Germinal center (tissue), 1 donor: ENCODE measurements at regions not wholly inside any gene's neighbourhood (a gene's known extent, or its start where the extent isn't known, plus 50 kb on each side); places are given as distances from the start of the nearest gene placed in this dataset.
A peak's percentile ranks its signal among the peaks of the same experiment; 100 is the strongest.

ENCODE experiments used
- DNase-seq: peaks from one replicate; pipeline ENCODE4 v3.0.0; 2012; ENCODE audit warnings: mixed read lengths, low spot score

DNA sequence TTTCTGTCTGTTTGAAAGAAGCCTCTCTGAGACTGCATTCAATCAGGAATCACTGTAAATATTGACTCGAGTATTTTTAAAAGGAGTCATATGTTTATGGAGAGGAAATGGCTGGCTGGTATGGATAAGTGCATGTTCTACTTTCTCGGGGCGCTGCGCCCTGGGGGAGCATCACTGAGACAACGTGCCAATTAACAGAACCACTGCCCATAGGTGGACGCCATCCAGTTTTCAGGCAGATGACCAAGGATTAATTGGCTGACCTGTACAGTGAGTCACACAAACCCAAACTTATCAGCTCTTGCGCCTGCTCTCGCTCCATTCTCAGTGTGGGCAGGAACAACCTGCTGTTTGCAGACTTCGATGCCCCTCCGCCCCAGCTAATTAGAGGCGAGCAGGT lies 571.2 kb downstream of the QKI start:
- no peak for DNase-seq

DNA sequence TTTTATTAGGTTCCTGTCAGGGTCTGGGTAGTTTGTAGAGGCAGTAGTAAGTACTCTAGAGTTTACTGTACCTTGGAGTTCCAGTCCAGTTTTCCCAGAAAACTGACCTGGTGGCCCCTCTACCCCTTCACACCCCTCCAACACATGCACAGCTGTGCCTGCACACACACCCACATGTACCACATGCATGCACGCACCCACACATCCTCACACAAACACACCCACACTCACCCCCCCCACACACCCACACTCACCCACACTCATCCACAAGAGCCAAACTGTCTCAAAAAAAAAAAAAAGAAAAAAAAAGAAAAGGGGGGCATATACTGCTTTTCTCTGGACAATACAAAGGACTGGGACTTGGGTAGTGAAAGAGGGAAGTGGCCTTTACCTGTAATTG lies 570.5 kb downstream of the QKI start:
- no peak for DNase-seq

DNA sequence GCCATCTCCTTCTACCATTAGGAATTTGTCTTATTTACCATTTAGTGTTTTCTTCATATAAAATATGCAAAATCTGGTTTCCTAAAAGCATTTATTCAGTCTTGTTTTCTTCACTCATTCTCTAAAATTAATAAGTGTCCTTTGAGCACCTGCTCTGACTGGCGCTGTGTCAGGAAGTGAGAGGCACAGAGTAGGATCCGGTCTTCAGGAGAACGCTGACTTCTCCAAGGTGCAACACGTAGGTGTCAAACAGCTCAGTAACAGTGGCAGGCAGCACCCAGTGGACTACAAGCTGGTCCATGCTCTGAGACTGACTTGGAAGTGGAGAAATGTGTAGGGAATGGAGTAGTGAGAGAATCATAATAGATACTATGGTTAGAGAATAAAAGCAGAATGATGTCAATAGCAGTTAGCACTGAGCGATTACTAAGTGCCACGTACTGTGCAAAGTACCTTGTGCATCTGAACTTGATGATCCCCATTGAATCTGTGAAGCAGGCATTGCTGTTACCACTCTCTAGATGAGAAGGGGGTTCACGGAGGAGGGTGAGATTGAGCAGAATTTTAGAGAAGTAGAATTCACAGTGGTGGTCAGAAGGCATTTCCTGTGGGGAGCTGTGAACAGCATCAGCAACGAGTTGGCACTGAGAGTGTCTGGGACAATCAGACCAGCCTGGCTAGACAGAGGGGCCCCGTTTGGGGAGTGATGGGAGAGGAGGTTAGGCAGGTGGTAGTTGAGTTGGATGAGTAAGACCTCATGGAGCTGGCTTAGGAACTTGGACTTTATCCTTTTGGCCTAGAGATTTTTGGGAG lies 569.8 kb downstream of the QKI start:
- no peak for DNase-seq

DNA sequence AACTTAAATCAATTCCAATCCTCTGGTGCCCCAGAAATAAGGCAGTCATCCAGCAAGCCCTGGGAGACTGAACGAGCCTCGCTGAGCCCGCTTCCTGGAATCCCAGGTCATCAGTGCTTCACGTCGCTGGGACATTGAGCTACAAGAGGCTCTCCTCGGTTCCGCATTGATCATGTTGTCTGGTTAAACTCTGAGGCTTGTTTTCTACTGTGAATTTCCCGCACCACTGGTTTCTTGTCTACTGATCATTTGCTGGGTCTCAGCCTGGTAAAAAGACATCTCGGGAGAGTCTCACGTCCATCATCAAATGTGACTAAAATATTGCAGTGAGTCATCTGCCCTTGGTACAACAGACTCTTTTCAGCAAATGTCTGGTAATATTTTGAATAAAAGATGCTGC lies 569.2 kb downstream of the QKI start:
- DNase-seq: no peak

DNA sequence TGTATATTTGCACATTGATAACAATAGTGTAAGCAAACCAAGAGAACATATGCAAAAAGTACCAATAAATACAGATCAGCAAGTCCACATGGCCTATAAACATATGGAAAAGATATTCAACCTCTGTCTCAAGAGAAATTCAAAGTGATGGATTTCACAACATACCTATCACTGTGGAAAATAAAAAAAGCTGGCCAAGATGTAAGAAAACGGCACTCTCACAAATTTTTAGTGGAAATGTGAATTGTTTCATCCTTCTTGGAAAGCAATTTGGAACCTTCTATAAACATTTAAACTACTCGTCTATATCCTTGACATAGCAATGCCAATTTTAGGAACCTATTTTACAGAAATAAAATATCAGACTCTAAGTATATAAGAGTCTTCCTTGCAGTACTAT lies 559.8 kb downstream of the QKI start:
- DNase-seq: no peak

DNA sequence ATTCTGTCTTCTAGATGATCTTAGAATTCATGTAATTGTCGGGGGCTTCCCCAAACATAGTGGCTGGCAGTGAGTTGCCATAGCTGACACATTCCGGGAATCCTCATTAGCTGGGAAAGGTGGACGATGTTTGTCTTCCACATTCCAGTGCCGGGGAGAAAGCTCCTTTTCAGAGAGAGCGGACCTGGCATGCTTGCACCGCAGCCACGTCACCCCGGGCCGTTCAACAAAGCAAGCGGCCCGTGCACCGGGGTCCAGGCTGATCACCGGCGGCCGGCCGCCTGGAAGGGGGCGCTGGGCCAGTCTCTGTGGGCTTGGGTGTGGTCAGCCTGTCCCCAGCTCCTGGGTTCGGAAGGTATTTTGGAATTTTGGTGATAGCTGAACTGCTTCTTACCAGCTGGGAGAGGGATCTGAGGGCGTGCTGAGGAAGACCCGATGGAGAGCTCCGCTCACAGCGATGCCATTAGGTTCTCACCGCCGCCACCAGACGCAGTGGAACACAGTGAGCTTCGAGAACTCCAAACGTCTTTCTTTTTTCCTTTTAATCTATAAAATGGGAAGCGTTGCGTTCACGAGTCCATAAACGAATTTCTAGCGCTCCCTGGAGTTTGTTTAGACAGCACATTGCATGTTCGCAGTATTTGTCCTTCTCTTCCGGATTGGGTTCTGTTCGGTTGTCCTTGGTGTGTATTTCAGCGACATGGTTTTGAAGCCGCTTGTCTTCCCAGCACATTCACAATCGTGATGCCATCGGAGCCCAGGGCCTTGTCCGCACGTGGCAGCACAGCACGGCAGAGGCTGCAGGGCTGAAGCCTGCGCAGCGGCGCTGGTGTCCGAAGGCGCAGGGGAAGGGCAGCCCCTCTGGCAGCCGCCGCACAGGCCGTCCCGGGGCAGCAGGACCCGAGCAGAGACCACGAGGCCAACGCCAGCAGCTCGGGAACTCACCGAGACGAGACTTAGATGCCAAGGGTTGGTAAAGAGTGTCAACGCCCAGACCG lies 557.6 kb downstream of the QKI start:
- DNase-seq: no peak

DNA sequence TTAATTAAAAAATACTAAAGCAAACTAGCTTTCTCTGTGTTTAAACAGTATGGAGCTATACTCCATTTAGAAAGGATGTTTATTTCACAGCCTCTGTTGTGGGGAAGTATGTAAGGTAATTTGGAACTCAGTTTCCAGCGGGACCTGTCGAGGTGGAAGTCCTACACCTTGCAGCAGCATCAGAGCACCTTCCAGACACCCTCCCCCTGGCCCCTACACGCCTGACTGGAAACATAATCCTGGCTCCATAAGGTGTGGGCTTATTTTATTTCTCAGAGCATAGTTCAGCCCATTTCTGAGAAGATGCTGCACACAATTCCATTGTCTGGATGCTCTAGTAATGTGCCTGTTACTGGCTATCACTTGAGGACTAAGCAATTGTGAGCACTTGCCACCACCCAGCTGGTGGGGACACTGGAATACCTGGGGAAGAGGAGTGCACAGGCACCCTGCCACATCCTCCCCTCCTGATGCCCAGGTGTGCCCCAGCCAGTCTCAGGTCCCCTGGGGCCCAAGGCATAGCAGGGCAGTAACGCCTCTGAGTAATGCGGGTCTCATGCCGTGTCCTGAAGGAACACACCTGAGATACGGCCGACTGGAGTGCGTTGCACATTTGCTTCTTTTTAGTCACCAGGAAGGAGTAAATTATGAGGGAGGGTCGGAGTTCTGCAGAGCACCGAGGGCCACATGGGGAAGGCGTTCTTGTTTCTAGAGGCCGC lies 556.5 kb downstream of the QKI start:
- DNase-seq: no peak

DNA sequence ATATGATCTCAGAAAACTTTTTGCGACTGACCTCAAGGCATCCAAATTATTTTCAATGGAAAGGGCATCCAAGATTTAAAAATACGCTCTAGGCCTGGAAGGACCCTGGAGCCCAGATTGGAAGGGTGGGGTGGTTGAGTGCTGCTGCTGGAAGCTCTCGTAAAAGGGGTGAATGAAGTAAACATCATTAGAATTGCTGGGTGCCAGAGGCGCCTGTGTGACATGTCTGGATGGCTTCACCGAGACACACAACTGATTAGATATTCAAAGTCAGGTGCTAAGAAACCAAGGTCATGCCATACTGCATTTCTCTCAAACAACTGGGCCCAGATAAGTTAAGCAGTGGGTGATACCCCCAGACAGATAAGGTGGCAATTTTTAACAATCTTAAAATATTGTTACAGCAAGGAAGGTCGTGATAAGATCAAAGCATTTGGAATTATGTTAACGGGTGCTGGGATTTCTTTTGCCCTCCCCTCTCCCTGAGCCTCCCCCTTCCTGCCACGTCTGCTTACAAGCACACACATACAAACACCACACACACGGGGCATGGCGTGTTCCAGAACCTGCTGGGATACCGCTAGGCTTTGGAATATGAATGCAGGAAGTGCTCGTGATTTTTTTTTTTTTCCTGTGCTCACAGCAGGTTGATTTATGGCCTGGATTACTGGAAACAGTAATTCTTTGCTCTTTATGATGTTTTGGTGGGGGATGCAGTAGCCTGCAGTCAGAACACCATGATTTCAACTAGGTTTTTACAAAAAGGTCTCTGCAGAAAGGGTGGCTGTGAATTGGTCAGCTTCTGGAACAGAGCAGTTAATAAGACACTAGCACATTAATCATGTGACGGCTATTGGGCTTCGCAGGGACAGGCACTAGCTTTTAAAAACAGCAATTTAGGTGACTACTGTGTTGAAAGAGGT lies 551.2 kb downstream of the QKI start:
- no peak for DNase-seq

DNA sequence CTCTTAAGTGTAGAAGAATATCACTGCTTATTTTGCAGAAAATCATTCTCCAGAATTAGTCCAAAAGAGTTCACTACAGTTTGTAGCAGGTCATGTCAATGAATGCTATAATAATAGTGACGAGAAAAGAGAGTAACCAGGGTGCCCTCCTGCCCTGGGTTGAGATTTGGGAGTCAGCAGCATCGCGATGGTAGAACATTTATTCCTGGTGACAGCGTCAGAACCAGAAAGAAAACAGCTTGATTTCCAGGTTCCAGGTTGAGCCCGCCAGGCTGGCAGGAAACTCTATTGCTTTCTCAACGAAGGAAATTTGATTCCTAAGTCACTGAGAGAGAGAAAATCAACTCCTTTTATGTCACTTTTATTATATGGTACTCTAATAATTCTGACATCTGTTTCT lies 550.3 kb downstream of the QKI start:
- DNase-seq: no peak

DNA sequence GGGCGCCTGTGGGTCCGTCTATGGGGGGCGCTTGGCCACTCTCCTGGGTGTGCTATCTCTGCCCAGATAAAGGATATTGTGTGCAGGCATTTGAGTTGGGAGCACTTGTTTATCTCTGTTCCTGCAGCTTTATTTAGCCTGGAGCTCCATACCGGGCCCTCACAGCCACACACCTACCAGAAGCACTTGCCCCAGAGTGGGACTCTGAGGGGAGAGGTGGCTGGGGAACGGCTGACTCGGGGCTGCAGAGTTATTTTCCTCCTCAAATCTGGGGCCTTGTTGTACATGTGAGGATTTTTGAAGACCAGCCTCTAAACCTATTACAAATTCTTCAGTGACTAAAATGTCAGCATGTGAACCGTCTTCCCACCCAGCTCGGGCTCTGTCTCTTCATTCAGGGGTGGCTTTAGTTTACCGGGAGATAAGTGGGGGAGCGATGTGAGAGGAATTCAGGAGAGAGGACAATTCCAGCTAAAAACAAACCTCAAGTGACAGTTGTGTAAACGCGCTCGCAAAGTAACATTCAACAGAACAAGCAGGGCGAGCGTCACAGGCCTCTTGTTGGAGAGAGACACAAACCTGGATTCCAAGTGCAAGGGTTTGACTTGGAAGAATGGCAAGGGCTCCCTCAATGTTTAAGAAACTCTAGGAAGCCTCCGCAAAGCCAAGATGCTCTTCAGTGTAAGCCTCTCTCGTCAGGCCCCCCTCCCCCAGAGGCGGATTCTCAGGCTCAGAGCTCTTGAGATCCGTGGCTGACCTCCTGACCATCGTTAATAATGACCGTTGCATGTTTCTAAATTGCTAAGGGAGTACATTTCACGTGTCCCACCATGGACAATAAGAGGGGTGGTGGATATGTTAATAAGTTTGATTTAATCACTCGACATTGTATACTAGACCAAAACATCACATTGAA lies 548.9 kb downstream of the QKI start:
- no peak for DNase-seq

DNA sequence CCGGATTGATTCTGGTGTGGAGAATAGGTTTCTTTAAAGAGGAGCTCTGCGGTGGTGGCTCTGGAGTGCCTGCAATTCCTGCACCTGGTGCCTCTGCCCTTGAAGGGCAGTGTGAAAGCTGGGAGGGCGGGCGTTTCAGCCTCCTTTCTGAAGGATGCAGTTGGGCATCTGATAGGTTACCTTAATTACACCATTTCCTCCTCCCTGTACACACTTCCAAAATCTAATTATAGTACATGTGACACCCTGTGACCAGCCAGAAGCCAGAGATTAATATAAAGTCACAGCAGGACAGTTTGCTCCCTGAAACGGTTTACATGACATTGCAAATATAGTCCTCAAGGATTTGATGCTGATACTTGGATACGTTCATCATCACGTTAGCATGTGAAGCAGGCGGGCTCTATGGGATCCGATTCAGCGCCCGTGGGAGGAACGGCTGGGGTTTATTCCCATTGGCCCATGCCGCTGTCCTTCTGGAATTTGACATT lies 548.2 kb downstream of the QKI start:
- no peak for DNase-seq

DNA sequence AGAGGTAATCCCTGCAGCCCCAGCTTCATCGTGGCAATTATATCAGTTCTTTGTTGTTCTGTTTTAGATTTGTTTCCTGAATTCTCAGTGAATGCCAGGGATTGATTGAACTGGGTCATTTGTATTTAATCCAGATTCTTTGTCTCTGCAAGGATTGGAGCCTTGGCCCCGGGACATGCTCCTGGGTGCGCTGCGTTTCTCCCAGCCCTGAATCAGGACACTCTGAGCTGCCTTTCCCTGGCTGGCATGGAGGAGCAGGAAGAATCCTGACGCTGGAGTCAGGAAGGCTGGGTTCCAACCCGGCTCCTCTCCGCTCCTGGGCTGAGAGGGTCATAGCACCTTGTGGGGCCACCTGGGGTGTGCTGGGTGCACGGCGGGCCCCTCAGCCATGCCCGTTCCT lies 545.6 kb downstream of the QKI start:
- no peak for DNase-seq

DNA sequence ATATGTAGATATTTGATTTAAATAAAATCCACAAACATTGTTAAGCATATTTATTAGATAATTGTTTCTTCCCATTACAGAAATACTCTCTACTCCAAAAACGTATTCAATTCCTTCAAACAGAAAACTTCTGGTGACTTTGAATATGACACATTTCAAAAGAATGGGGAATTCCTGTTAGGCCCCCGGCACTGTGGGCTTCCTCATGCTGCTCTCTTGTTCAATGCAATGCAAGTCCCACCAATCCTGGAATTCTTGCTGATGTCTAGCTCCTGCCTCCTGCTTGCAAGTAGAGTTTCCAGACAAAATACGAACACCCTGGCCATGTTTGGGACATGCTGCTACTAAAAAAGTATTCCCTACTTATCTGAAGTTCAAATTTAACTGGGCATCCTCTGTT lies 544.1 kb downstream of the QKI start:
- DNase-seq: no peak

DNA sequence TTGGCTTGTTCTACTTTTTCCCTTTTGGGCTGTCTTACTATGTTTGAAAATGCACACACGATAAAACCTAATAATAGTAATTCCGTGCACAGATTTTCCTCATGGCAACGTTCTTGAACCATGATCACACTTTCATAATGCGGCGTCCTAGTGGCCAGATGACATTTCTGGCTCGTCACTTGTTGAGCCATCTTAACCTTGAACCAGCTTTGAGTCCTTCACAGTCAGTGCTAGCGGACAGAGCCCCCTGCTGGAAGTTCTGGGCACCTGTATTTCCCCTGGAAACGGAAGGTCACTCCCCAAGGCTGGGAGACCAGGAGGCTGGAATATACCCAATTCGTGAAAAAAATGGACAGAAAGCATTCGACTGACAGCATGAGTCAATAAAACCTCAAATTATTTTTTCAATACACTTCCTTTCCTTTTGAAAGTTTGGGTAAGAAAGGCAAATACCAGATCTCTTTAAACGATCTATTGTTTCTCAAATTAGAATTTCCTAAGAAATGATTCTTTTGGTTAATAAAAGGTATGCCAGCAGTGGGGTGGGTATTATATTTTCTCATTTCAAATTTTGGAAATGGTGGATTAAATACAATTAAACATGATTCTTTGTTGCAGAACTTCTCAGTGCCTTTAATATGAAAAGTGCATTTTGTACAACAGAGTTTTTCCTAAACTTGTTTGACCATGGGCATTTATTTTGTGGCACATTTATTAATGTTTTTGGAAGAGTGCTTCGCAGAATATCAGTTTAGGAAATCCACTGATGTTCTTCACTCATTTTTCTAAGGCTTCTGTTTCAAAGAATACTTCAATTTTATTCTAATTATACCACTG lies 542.3 kb downstream of the QKI start:
- peak; percentile 70 for DNase-seq

DNA sequence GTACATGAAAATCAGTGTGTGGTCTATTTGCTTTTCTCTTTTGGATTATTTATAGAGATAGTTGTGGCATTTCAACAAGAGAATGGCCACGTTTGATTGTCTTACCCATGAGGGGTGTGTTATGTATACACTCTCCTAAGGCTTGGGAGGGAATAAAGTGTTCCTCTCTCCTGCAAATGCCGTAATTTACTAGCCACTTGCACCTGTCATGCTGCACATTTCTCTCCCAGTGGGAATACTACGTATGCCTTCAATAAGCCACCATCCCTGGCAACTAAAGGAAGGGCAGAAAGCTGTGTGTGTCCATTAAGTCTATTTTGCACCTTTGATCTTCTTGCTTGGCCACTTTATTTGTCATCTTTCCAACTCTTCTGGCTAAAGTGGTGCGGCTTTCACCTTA lies 541.2 kb downstream of the QKI start:
- DNase-seq: no peak

DNA sequence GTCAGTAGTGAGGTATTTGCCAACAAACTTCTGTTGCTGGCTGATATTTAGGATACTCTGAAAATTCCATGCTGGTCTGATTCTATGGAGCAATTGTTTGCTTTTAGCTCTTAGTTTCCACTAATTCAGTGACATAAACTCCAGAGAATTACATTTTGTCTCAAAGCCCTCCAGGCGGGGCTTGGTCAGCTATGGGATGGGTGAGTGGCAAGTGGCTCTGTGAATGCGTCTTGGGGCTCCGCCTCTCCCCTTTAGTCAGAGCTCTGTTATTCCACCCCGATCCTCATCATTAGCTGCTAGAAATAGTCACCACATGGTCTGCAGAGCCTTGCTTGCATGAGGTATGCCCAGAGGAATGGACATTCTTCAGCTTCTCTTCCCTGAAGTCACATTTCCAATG lies 540.6 kb downstream of the QKI start:
- DNase-seq: no peak

DNA sequence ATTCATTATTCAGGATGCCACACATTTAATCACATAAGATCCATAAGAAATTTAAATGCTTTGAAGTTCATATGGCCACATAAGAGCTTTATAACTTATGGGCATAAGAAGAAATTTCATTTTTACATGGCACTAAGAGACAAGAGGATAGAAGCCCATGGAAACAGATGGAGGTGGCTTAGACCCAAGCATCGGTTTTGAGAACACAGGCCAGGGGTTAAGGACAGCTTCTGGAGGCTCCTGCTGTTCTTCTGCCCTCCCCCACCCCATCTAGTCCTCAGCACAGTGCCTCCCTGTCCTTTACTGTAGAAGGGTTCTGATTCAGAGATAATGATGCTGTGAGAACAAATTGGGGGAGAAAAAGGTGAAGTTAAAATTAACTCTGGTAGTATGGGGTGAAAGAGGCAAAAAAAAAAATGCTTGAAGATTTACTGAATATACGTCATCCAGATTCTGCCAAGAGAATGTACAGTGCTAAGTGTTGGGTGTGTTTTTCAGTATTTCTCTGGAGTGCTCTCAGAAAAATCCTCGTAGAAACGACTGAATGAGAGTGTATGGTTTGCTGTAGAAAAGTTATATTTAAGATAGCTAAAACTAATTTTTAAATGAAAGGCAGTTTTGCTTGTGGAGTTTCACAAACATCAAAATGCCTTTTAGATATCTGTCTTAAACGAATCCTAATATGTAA lies 539.7 kb downstream of the QKI start:
- no peak for DNase-seq

DNA sequence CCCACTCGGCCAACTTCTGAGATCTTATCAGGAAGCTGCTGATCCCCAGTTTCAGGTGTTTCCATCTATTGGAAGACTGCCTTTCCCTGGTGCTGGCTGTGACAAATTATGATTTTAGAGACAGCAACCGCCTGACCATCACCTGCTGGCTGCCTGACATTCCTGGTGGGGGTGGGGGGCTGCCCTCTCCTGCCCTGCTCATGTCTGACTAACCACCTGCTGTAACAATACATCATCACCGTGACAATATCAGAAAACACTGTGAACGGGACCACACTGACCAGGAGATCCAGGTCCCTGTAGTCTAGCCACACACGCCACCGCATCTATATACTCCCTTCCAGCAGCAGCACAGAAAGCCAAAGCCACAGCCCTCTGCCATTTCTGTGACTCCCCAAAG lies 537.5 kb downstream of the QKI start:
- DNase-seq: no peak

DNA sequence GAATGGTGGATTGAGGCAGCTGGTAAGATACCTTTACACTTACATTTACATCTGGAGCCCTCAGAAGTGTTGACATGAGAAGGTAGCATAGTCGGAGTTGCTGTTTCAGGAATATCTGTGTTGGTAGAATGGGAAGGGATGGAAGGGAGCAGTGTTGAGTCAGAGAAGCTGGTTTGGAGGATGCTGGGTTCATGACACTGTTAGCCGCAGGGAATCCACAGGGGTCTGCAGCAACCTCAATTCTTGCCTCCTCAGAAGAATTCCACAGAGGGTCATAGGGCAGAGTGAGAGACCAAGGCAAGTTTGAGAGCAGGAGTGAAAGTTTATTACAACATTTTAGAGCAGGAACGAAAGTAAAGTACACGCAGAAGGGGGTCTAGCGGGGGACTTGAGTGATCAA lies 536.8 kb downstream of the QKI start:
- DNase-seq: no peak
